ENCODE measurements at regions not wholly inside any gene's neighbourhood (a gene's known extent, or its start where the extent isn't known, plus 50 kb on each side); places are given as distances from the start of the nearest gene placed in this dataset.

GRCh38 chr3:106214641-106215040 is 345.8 kb upstream of the CBLB start:
- Histone ChIP-seq H3K27ac (ENCODE audit: low read depth in 1 of 2, low read length in 2 of 2) (no peak overlapping the region), H3K27me3 (ENCODE audit: control insufficient read depth in 4 of 4, insufficient read depth in 4 of 4, low read length in 3 of 4) (no peaks in the 10 kb centered on the region), H3K4me1 (ENCODE audit: control insufficient read depth in 4 of 4, insufficient read depth in 4 of 4, low read length in 3 of 4) (peaks cover 0 to 2% (median 0%) of the 10 kb centered on the region in 4 donors)

GRCh38 chr3:106215047-106215446 is 346.2 kb upstream of the CBLB start:
- Histone ChIP-seq H3K36me3 (ENCODE audit: control insufficient read depth in 4 of 4, insufficient read depth in 3 of 4, low read depth in 1 of 4, low read length in 3 of 4) (no peaks in the 10 kb centered on the region), H3K27ac (ENCODE audit: low read depth in 1 of 2, low read length in 2 of 2) (no peak overlapping the region), H3K27me3 (ENCODE audit: control insufficient read depth in 4 of 4, insufficient read depth in 4 of 4, low read length in 3 of 4) (no peaks in the 10 kb centered on the region), H3K9me3 (ENCODE audit: control insufficient read depth in 4 of 4, low read length in 3 of 4) (no peaks in the 10 kb centered on the region), H3K4me3 (ENCODE audit: low read depth in 1 of 3, low read length in 3 of 3) (no peak overlapping the region), H3K9ac (ENCODE audit: low read depth in 1 of 2, low read length in 2 of 2) (no peak overlapping the region), H3K4me1 (ENCODE audit: control insufficient read depth in 4 of 4, insufficient read depth in 4 of 4, low read length in 3 of 4) (peaks cover 0 to 2% (median 0%) of the 10 kb centered on the region in 4 donors)
- 87% methylated on average over 1 of the region's 1 CpG for WGBS
- TF ChIP-seq TAF1 (conservative IDR thresholded peaks at IDR 0.05) (no peak), EGR1 (IDR thresholded peaks at IDR 0.05; ENCODE audit: low read depth in 2 of 2) (no peak), RAD21 (IDR thresholded peaks at IDR 0.05) (no peak), MAX (IDR thresholded peaks at IDR 0.05) (no peak), JUND (IDR thresholded peaks at IDR 0.05) (no peak), SP1 (IDR thresholded peaks at IDR 0.05) (no peak), ATF3 (IDR thresholded peaks at IDR 0.05) (no peak)
- TF ChIP-seq, protein P1, sequence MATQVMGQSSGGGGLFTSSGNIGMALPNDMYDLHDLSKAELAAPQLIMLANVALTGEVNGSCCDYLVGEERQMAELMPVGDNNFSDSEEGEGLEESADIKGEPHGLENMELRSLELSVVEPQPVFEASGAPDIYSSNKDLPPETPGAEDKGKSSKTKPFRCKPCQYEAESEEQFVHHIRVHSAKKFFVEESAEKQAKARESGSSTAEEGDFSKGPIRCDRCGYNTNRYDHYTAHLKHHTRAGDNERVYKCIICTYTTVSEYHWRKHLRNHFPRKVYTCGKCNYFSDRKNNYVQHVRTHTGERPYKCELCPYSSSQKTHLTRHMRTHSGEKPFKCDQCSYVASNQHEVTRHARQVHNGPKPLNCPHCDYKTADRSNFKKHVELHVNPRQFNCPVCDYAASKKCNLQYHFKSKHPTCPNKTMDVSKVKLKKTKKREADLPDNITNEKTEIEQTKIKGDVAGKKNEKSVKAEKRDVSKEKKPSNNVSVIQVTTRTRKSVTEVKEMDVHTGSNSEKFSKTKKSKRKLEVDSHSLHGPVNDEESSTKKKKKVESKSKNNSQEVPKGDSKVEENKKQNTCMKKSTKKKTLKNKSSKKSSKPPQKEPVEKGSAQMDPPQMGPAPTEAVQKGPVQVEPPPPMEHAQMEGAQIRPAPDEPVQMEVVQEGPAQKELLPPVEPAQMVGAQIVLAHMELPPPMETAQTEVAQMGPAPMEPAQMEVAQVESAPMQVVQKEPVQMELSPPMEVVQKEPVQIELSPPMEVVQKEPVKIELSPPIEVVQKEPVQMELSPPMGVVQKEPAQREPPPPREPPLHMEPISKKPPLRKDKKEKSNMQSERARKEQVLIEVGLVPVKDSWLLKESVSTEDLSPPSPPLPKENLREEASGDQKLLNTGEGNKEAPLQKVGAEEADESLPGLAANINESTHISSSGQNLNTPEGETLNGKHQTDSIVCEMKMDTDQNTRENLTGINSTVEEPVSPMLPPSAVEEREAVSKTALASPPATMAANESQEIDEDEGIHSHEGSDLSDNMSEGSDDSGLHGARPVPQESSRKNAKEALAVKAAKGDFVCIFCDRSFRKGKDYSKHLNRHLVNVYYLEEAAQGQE (IDR thresholded peaks at IDR 0.05): no peak
- DNase-seq (ENCODE audit: low spot score): no peak

More at GRCh38 chr3:106214641-106215040, 345.8 kb upstream of the CBLB start:
- Histone ChIP-seq H3K36me3 (ENCODE audit: control insufficient read depth in 4 of 4, insufficient read depth in 3 of 4, low read depth in 1 of 4, low read length in 3 of 4) (no peaks in the 10 kb centered on the region), H3K9me3 (ENCODE audit: control insufficient read depth in 4 of 4, low read length in 3 of 4) (no peaks in the 10 kb centered on the region), H3K4me3 (ENCODE audit: low read depth in 1 of 3, low read length in 3 of 3) (peak overlapping the region in 1 of 3 donors; percentile 12), H3K9ac (ENCODE audit: low read depth in 1 of 2, low read length in 2 of 2) (no peak overlapping the region)
- WGBS: 58% methylated on average over 4 of the region's 4 CpGs
- no peak for DNase-seq (ENCODE audit: low spot score)
- TF ChIP-seq RXRA (IDR thresholded peaks at IDR 0.05): no peak
- peak in 1 of 2 donors; percentile 4 for TF ChIP-seq HNF4A (conservative IDR thresholded peaks at IDR 0.05)

- Histone ChIP-seq H3K9ac (ENCODE audit: low read depth in 1 of 2, low read length in 2 of 2) (no peak overlapping the region), H3K27ac (ENCODE audit: low read depth in 1 of 2, low read length in 2 of 2) (no peak overlapping the region), H3K27me3 (ENCODE audit: control insufficient read depth in 4 of 4, insufficient read depth in 4 of 4, low read length in 3 of 4) (no peaks in the 10 kb centered on the region), H3K4me1 (ENCODE audit: control insufficient read depth in 4 of 4, insufficient read depth in 4 of 4, low read length in 3 of 4) (peaks cover 0 to 2% (median 0%) of the 10 kb centered on the region in 4 donors), H3K4me3 (ENCODE audit: low read depth in 1 of 3, low read length in 3 of 3) (no peak overlapping the region), H3K9me3 (ENCODE audit: control insufficient read depth in 4 of 4, low read length in 3 of 4) (no peaks in the 10 kb centered on the region), H3K36me3 (ENCODE audit: control insufficient read depth in 4 of 4, insufficient read depth in 3 of 4, low read depth in 1 of 4, low read length in 3 of 4) (no peaks in the 10 kb centered on the region)
- TF ChIP-seq FOXA2 (IDR thresholded peaks at IDR 0.05): no peak
- DNase-seq (ENCODE audit: low spot score): no peak
- WGBS: 87% methylated on average over 2 of the region's 2 CpGs
These were observed 348.9 kb upstream of the CBLB start for GRCh38 chr3:106217745-106218144.

All from liver (tissue), 7 donors.